Erythroblast (primary cell): ENCODE measurements at regions not wholly inside any gene's neighbourhood (a gene's known extent, or its start where the extent isn't known, plus 50 kb on each side); places are given as distances from the start of the nearest gene placed in this dataset.

Experiments used
- GATA1 ChIP-seq: IDR thresholded peaks from 2 replicates; pipeline ENCODE4 v1.6.1; 2011; ENCODE audit warnings: low read depth, mild to moderate bottlenecking, control low read depth, low read length, moderate library complexity
- POLR2A ChIP-seq: IDR thresholded peaks from 2 replicates; pipeline ENCODE4 v1.6.1; 2011; ENCODE audit warnings: mild to moderate bottlenecking, low read length

GRCh38 chr13:58455094-58455493 is 823.5 kb downstream of the PCDH17 start:
- no peak for TF ChIP-seq POLR2A
- no peak for TF ChIP-seq GATA1
